GM12878 (cell line): ENCODE measurements at regions not wholly inside any gene's neighbourhood (a gene's known extent, or its start where the extent isn't known, plus 50 kb on each side); places are given as distances from the start of the nearest gene placed in this dataset.

Source experiments
- ATAC-seq: fragments of 200-7000 bp; cut with Tn5 transposase; 3 replicates; pipeline ENCODE4 v1.9.1; 2020; ENCODE audit warnings: mild to moderate bottlenecking, moderate library complexity
- BruUV-seq: library from RNA; stranded (reverse); fragments of 400-500 nt; replicated peaks from 2 replicates; lab custom pipeline; 2021; lab: Mats Ljungman, UMichigan
- CTCF ChIA-PET: fragments of 300-600 bp; sonication (Branson Sonifier 250); formaldehyde crosslinking; extraction: SDS; loops from one replicate; lab custom pipeline; 2021; ENCODE audit warnings: inconsistent platforms; lab: Yijun Ruan, JAX
- POLR2A ChIA-PET: fragments of 350-600 bp; formaldehyde crosslinking; extraction: SDS; loops from one replicate; lab custom pipeline; 2021; ENCODE audit warnings: inconsistent platforms; lab: Charles Lee
- RAD21 ChIA-PET: fragments of 300-600 bp; sonication (Branson Sonifier 250); formaldehyde crosslinking; loops from one replicate; lab custom pipeline; 2023; ENCODE audit warnings: antibody characterized with exemption; ENCODE audit not compliant: unreplicated experiment; lab: Charles Lee
- SMC1A ChIA-PET: fragments of 300-600 bp; sonication (Branson Sonifier 250); formaldehyde crosslinking; loops from one replicate; lab custom pipeline; 2023; ENCODE audit not compliant: unreplicated experiment, uncharacterized antibody; lab: Charles Lee
- DNase-seq: peaks from one replicate; pipeline ENCODE4 v3.0.0-alpha.2; 2011; ENCODE audit warnings: low read depth, low spot score
- FAIRE-seq: peaks from 3 replicates; lab custom pipeline; 2011; peaks lifted over from hg19 to GRCh38; lab: Jason Lieb, UNC
- H2AFZ ChIP-seq: 2 replicates; pipeline ENCODE4 v1.6.0; 2011; ENCODE audit warnings: low read depth, low read length, control low read depth; ENCODE audit not compliant: control insufficient read depth
- H3K27ac ChIP-seq: 2 replicates; pipeline ENCODE4 v1.5.1; 2011; ENCODE audit warnings: control low read depth; ENCODE audit not compliant: control insufficient read depth, insufficient read depth
- H3K27me3 ChIP-seq, 2 experiments: replicated peaks in 1 of 2; 2 replicates each; pipeline versions ENCODE4 v1.6.0 to v1.6.1; 2011; ENCODE audit warnings: low read length in 1 of 2; ENCODE audit not compliant: control insufficient read depth in 2 of 2, insufficient read depth in 2 of 2
- H3K36me3 ChIP-seq, 2 experiments: 2 replicates each; pipeline ENCODE4 v1.5.1; 2011; ENCODE audit warnings: low read length in 1 of 2; ENCODE audit not compliant: control insufficient read depth in 2 of 2, insufficient read depth in 2 of 2
- H3K4me1 ChIP-seq: 2 replicates; pipeline ENCODE4 v1.6.1; 2011; ENCODE audit warnings: mild to moderate bottlenecking, low read length, moderate library complexity, mixed read lengths; ENCODE audit not compliant: control insufficient read depth, insufficient read depth
- H3K4me2 ChIP-seq: 2 replicates; pipeline ENCODE4 v1.6.0; 2011; ENCODE audit warnings: control low read depth; ENCODE audit not compliant: control insufficient read depth, insufficient read depth
- H3K4me3 ChIP-seq: fragments of 200-600 bp; sonication (generic); 2 replicates; pipeline ENCODE4 v1.5.1; 2016
- H3K79me2 ChIP-seq: 2 replicates; pipeline ENCODE4 v1.6.0; 2011; ENCODE audit warnings: low read length; ENCODE audit not compliant: control insufficient read depth, insufficient read depth
- H3K9ac ChIP-seq: 2 replicates; pipeline ENCODE4 v1.8.0; 2011; ENCODE audit warnings: low read length, control low read depth, mixed read lengths; ENCODE audit not compliant: control insufficient read depth, insufficient read depth
- H3K9me3 ChIP-seq: replicated peaks from 3 replicates; pipeline ENCODE4 v1.5.1; 2011; ENCODE audit warnings: mild to moderate bottlenecking, low read length; ENCODE audit not compliant: control insufficient read depth, insufficient read depth
- H4K20me1 ChIP-seq: 2 replicates; pipeline ENCODE4 v1.6.0; 2011; ENCODE audit not compliant: control insufficient read depth, insufficient read depth
- ATF7 ChIP-seq: fragments of 450-650 bp; IDR thresholded peaks from 2 replicates; pipeline ENCODE4 v1.6.1; 2016; ENCODE audit warnings: low read depth, mild to moderate bottlenecking
- BCL11A ChIP-seq: IDR thresholded peaks from 2 replicates; pipeline ENCODE4 v1.6.1; 2011; ENCODE audit warnings: low read depth, low read length
- CBX5 ChIP-seq: sonication (generic); IDR thresholded peaks from 2 replicates; pipeline ENCODE4 v1.6.1; 2016; ENCODE audit warnings: low read depth, moderate library complexity, mild to moderate bottlenecking, inconsistent platforms
- GABPA ChIP-seq: IDR thresholded peaks from 2 replicates; pipeline ENCODE4 v1.6.1; 2014; ENCODE audit warnings: antibody characterized with exemption, low read depth, mild to moderate bottlenecking, inconsistent platforms
- HCFC1 ChIP-seq: fragments of 150-350 bp; IDR thresholded peaks from 2 replicates; pipeline ENCODE4 v1.6.1; 2014; ENCODE audit warnings: low read length
- HDGF ChIP-seq: fragments of 450-650 bp; IDR thresholded peaks from 2 replicates; pipeline ENCODE4 v1.6.1; 2016; ENCODE audit warnings: antibody characterized with exemption
- IKZF2 ChIP-seq, 2 experiments: fragments of 450-650 bp; IDR thresholded peaks; 2 replicates each; pipeline ENCODE4 v1.6.1; 2017; ENCODE audit warnings: mild to moderate bottlenecking in 2 of 2, moderate library complexity in 2 of 2
- JUNB ChIP-seq: IDR thresholded peaks from 2 replicates; pipeline ENCODE4 v1.6.1; 2016; ENCODE audit warnings: antibody characterized with exemption, mild to moderate bottlenecking
- NR2C1 ChIP-seq: fragments of 450-650 bp; IDR thresholded peaks from 2 replicates; pipeline ENCODE4 v1.6.1; 2017; ENCODE audit warnings: antibody characterized with exemption, mild to moderate bottlenecking, moderate library complexity
- SMAD5 ChIP-seq: IDR thresholded peaks from 2 replicates; pipeline ENCODE4 v1.6.1; 2016; ENCODE audit warnings: antibody characterized with exemption, low read depth
- ZBTB40 ChIP-seq: fragments of 450-650 bp; IDR thresholded peaks from 2 replicates; pipeline ENCODE4 v1.6.1; 2016; ENCODE audit warnings: mild to moderate bottlenecking, moderate library complexity, borderline replicate concordance
- WGBS: methylation state at CpG from one replicate; pipeline ENCODE4 v1.1.6; 2016; ENCODE audit warnings: low lambda C conversion rate; ENCODE audit not compliant: insufficient replicate concordance, insufficient coverage; ENCODE audit errors: missing lambda C conversion rate; 5-methylcytosine and 5-hydroxymethylcytosine counted together
- in situ Hi-C: fragments of 300-500 bp; cut with MboI; formaldehyde crosslinking; loops from 9 replicates; pipeline ENCODE4 v1.14.3; 2018; ENCODE audit warnings: mixed read lengths
- intact Hi-C: fragments of 100-400 bp; cut with micrococcal nuclease; formaldehyde crosslinking; loops from one replicate; pipeline ENCODE4 v1.14.2; 2022; ENCODE audit not compliant: unreplicated experiment
- TF ChIP-seq, protein P1 (sequence below): IDR thresholded peaks from 2 replicates; pipeline ENCODE4 v1.6.1; 2011; ENCODE audit warnings: mild to moderate bottlenecking, low read depth, low read length, moderate library complexity; ENCODE audit not compliant: insufficient replicate concordance
- TF ChIP-seq, protein P2 (sequence below): fragments of 450-650 bp; formaldehyde crosslinking; IDR thresholded peaks from 2 replicates; pipeline ENCODE4 v1.5.0; 2022; ENCODE audit warnings: mild to moderate bottlenecking, missing genetic modification characterization

GRCh38 chrX:125382889-125383288, 63.2 kb downstream of the TEX13C start:
- ATAC-seq: no peak
- ChIA-PET CTCF (no interaction called here), RAD21 (no interaction called here), POLR2A (no interaction called here), SMC1A (no interaction called here)
- in situ Hi-C loops (no loop called here), intact Hi-C loops (no loop called here)
- Histone ChIP-seq H3K4me3 (no peak overlapping the region), H3K79me2 (no peaks in the 10 kb centered on the region), H2AFZ (no peak overlapping the region), H4K20me1 (no peaks in the 10 kb centered on the region), H3K27ac (no peak overlapping the region), H3K27me3 (no peaks in the 10 kb centered on the region), H3K4me1 (no peaks in the 10 kb centered on the region), H3K9ac (no peak overlapping the region), H3K36me3 (no peaks in the 10 kb centered on the region), H3K9me3 (no peaks in the 10 kb centered on the region), H3K4me2 (no peak overlapping the region)
- WGBS: 47% methylated on average over 3 of the region's 3 CpGs
- no TSS peak for BruUV-seq
- DNase-seq: no peak
- TF ChIP-seq ATF7 (no peak), ZBTB40 (no peak), GABPA (no peak), IKZF2 (IDR thresholded peaks at IDR 0.05) (no peak), NR2C1 (no peak), HCFC1 (no peak), HDGF (no peak), BCL11A (no peak), CBX5 (no peak), SMAD5 (no peak), JUNB (no peak)
- TF ChIP-seq, protein P1, sequence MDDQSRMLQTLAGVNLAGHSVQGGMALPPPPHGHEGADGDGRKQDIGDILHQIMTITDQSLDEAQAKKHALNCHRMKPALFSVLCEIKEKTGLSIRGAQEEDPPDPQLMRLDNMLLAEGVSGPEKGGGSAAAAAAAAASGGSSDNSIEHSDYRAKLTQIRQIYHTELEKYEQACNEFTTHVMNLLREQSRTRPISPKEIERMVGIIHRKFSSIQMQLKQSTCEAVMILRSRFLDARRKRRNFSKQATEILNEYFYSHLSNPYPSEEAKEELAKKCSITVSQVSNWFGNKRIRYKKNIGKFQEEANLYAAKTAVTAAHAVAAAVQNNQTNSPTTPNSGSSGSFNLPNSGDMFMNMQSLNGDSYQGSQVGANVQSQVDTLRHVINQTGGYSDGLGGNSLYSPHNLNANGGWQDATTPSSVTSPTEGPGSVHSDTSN: no peak
- TF ChIP-seq, protein P2, sequence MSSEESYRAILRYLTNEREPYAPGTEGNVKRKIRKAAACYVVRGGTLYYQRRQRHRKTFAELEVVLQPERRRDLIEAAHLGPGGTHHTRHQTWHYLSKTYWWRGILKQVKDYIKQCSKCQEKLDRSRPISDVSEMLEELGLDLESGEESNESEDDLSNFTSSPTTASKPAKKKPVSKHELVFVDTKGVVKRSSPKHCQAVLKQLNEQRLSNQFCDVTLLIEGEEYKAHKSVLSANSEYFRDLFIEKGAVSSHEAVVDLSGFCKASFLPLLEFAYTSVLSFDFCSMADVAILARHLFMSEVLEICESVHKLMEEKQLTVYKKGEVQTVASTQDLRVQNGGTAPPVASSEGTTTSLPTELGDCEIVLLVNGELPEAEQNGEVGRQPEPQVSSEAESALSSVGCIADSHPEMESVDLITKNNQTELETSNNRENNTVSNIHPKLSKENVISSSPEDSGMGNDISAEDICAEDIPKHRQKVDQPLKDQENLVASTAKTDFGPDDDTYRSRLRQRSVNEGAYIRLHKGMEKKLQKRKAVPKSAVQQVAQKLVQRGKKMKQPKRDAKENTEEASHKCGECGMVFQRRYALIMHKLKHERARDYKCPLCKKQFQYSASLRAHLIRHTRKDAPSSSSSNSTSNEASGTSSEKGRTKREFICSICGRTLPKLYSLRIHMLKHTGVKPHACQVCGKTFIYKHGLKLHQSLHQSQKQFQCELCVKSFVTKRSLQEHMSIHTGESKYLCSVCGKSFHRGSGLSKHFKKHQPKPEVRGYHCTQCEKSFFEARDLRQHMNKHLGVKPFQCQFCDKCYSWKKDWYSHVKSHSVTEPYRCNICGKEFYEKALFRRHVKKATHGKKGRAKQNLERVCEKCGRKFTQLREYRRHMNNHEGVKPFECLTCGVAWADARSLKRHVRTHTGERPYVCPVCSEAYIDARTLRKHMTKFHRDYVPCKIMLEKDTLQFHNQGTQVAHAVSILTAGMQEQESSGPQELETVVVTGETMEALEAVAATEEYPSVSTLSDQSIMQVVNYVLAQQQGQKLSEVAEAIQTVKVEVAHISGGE: no peak
- FAIRE-seq: no peak
